Activated CD4-positive, alpha-beta T cell treated with anti-CD3 and anti-CD28 coated beads, Interleukin-2, amount 50 U/mL, for 48 hours (primary cell): ENCODE measurements at regions not wholly inside any gene's neighbourhood (a gene's known extent, or its start where the extent isn't known, plus 50 kb on each side); places are given as distances from the start of the nearest gene placed in this dataset.

Source experiments
- DNase-seq, 2 experiments: peaks; one replicate each; pipeline ENCODE4 v3.0.0-alpha.2; 2020

DNA sequence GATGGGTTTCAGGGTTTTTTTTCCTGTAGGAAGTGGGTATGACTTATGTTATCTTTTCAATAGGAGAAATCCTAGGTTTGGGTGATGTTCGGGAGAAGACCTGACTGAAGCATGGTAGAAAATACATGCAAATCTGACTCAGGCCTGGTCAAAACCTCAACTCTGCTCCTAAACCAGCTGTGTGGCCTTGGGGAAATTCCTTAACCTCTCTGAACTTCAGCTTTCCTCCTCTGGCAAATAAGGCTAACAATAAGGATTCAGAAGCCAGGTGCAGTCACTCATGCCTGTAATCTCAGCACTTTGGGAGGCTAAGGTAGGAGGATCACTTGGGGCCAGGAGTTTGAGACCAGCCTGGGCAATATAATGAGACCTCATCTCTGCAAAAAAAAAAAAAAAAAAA is 148.5 kb downstream of the PHETA1 start:
- DNase-seq, result no peak

- no peak for DNase-seq
Observed at GRCh38 chr12:111219440-111219839, 149.5 kb downstream of the PHETA1 start.

- DNase-seq, result no peak
Observed at GRCh38 chr12:111218499-111218898, 150.4 kb downstream of the PHETA1 start.

- no peak for DNase-seq
Observed at GRCh38 chr12:111216387-111217159, 152.3 kb downstream of the PHETA1 start.

- DNase-seq, result no peak
Observed at GRCh38 chr12:111215881-111216280, 153.0 kb downstream of the PHETA1 start.

DNA sequence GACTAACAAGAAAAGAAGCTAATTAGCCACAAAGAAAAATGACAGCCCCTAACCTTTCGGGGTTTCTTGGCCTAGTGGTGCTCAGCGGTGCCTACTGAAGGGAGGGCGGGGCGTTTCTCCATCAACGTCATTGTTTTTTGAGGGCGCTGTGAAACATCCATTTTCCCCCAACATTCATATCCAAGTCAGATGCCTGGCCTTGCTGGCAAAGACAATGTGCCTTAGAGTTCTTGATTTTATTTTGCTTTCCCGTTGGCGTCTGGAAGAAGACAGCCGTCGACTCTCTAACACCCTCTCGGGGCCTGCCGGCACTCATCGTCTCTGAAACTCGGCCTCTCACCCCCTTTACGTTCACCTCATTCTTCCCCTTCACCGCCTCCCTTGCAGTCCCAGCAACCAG is 154.5 kb downstream of the PHETA1 start:
- DNase-seq, result no peak

GRCh38 chr12:111213561-111213960 is 155.3 kb downstream of the PHETA1 start:
- no peak for DNase-seq

GRCh38 chr12:111212814-111213456 is 156.0 kb downstream of the PHETA1 start:
- no peak for DNase-seq

GRCh38 chr12:111211910-111212757 is 156.8 kb downstream of the PHETA1 start:
- DNase-seq, result no peak

DNA sequence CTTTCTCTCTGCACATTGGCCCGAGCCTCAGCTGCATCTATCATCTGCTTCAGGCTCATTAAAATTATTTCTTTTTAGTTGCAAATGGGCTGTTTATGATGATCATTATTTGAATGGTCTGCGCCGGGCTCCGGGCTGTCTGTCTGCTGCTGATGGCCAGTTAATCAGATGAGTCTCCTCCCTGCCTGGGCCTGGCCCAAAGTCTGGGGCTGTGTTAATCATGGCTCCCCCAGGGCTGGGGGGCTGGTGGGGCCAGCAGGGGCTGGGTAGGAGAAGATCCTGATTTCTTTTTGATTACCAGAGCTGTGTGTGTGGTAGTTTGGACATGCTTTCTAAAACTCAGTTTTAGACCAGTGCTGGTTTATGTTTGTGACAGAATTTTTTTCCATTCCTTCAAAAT is 159.1 kb downstream of the PHETA1 start:
- no peak for DNase-seq

DNA sequence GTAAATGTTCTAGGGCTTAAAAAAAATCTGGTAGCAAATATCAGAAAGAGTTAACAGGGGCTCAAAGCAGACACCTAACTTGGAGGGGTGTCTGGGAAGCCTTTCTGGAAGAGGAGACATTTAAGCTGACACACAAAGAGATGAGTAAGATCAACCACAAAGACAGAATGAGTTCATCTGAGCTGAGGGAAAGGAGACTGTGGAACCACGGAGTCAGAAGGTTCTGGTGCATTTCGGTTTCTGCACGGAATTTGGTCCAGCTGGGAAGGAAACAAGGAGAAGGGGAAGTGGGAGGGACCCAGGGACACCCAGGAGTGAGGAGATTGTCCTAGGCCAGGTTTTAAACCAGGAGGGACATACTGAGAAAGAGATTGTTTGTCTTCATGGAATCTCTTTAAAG is 161.1 kb downstream of the PHETA1 start:
- no peak for DNase-seq

DNA sequence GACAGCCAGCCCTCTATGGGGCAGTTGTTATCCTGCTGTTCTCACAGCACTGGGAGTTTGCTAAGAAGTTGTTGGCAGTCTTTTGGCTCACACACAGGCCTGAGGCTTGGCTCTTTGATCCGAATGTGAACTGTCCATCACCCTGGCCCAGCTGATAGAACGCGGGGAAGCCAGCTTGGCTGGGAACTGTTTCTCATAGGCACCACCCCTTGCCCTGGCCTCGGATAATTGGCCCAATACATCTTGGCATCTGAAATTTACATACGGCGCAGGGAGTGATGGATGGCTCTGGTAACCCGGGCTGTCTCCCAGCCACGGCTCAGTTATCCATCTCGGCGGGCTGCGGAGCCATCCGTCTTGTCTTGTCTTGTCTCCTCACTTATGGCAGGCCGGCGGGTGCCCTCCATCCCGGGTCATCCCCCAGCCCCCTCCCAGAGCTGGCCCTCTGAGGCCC is 164.1 kb downstream of the PHETA1 start:
- DNase-seq, result no peak

DNA sequence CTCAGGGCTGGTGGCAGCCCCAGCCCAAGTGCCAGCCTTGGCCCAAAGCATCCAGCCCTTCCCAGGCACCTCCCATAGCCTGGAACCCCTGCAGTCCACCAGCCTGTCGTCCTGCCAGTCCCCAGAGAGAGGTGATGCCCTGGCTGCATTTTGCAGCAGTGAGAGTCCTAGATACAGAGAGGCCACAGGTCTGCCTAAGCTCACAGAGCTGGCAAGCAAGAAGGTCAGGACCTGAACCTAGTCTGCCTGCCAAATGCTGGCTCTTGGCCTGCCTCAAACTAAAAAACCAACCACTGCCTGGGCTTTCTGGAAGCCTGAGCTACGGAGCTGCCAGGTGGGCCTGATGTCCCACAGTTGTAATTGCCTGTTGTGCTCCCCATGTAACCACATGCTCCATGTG is 164.9 kb downstream of the PHETA1 start:
- DNase-seq, result no peak

DNA sequence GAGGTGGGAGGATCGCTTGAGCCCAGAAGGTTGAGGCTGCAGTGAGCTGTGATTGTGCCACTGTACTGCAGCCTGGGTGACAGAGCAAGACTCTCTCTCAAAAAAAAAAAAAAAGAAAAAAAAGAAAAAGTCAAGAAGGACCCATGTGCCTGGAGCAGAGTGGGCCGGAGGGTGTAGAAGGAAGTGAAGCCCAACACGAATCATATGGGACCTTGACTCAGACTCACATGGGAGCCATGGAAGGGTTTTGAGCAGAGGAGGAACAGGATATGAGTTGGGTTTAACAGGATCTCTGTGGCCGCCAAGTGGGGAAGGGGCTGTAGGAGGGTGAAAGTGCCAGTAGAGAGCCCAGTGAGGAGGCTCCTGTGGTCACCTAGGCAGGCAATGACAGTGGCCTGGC is 165.4 kb downstream of the PHETA1 start:
- no peak for DNase-seq

DNA sequence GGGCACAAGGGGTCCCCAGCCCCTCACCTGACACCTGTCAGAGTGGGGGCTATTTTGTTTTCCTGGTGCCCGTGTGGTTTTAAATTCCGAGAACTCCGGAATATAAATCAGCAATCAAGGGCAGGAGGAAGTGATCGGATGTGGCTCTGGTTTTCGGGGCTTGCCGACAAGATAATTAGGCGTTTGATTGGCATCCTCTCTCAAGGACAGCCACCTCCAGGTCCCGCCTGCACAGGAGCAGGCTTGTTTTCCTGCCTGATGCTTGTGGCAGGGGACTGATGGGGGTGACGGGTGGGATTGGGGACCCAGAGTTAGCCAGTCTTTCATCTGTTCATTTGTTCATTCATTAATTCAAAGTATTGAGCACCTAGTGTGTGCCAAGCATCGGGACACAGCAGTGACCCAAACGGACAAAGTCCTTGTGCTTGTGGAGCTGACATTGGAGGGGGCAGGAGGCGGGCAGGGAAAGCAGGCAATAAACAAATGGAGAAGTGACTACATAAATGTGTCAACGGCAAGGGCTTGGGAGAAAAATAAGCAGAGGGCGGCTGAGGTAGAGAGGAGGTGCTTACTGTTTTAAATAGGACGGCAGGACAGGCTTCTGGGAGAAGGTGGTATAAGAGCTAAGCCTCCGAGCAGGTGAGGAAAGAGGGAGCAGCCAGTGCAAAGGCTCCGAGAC is 166.5 kb downstream of the PHETA1 start:
- DNase-seq, result no peak

- DNase-seq, result no peak
Observed at GRCh38 chr12:111201495-111202236, 167.2 kb downstream of the PHETA1 start.

GRCh38 chr12:111201036-111201435 is 167.9 kb downstream of the PHETA1 start:
- DNase-seq, result no peak

DNA sequence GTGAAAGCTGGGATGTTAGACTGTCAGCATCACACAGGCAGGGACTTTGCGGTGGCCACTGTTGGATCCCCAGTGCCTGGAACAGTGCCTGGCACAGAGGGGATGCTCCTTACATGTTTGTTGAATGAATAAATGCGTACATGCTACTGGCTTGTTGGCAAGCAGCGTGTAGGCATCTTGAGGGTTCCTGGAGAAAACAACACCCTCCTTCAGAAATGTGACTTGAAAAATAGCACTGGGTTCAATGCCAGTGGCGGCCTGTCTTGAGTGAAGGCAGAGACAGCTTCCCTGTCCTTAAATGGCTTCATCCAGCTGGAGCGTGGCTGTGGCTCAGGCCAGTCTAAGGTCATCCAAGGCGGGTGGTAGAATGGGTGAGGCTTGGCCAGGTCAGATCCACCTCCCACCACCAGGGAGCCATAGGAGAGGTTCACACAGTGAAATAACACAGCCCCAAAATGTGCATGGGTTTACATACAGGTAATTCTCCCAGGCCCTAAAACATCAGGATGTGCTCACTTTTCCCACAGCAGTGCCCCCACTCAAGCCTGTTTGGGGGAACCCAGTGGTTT is 171.4 kb downstream of the PHETA1 start:
- DNase-seq, result no peak

DNA sequence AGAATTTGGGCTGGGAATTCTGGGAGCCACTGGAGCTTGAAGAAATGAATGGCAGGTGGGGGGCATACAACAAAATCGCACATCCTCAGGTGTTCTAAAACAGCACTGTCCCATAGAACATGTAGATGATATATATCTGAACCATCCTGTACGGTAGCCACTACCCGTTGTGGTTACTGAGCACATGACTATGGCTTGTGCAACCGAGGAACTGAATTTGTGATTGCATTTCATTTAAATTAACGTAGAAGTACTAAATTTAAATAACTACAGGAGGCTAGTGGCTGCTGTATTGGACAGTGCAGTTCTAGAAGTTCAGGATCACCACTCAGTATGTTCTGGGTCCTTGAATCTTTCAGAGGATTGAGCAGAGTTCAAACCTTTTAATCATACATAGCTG is 172.4 kb downstream of the PHETA1 start:
- DNase-seq, result no peak

- DNase-seq, result no peak
Observed at GRCh38 chr12:111195316-111195715, 173.6 kb downstream of the PHETA1 start.

- DNase-seq, result no peak
Observed at GRCh38 chr12:111194703-111195051, 174.2 kb downstream of the PHETA1 start.
